ENCODE measurements at regions not wholly inside any gene's neighbourhood (a gene's known extent, or its start where the extent isn't known, plus 50 kb on each side); places are given as distances from the start of the nearest gene placed in this dataset.

DNA sequence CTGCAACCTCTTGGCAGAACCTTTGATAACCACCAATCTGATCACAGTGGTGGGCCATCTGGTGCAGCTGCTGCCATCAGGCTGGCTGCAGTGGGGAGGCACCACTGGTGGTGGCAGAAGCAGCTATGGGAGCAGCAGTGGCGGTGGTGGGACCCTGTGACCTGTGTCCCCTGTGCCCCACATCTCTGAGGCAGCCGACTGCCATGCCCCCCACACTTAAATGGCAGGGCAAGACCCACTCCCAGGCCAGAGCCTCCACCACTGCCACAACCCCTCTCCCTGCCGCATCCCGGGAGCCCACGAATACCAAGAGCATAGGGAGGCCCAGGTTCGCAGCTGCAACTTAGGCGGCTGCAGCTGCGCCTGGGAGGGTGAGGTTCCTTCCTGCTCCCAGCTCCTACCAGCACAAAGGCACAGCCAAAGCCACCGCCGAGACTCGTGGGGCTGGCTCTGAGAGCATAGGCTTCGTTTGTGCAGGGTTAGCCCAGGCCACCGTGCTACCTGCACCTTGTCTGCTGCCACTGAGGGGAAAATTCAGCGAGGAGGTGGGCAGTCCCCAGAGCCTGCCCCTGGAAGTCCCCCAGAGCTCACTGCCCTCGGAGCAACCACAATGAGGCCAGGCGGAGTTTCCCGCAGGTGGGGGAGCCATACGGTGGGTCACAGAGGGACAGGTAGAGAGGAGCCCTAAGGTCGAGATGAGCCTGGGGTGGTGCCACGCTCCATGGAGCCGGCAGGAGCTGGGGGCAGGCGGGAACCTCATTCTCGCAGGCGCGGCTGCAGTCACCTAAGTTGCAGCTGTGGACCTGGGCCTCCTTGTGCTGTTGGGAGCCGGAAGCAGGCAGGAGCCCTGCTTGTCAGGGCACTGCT lies 518.7 kb downstream of the RWDD3 start:
- Histone ChIP-seq H2AFZ (ENCODE audit: low read length) (no peak overlapping the region), H3K36me3 (replicated peaks in 1 of 2; ENCODE audit: control insufficient read depth in 1 of 2, insufficient read depth in 2 of 2, low read length in 2 of 2) (no peaks in the 10 kb centered on the region), H3K4me3 (replicated peaks in 1 of 3; ENCODE audit: insufficient read depth in 1 of 3, low read depth in 2 of 3, low read length in 3 of 3) (no peak overlapping the region), H3K79me2 (ENCODE audit: insufficient read depth, low read length) (no peaks in the 10 kb centered on the region), H3K9ac (ENCODE audit: insufficient read depth, low read depth, low read length) (no peak overlapping the region), H3K9me3 (ENCODE audit: low read length) (peaks cover 31% of the 10 kb centered on the region), H3K4me1 (ENCODE audit: insufficient read depth, low read length) (no peaks in the 10 kb centered on the region), H4K20me1 (ENCODE audit: insufficient read depth, low read length) (no peaks in the 10 kb centered on the region), H3K4me2 (ENCODE audit: low read depth, low read length) (no peak overlapping the region), H3K27ac (ENCODE audit: extremely low read length, insufficient read depth, low read length) (no peak overlapping the region), H3K27me3 (ENCODE audit: control insufficient read depth in 1 of 2, insufficient read depth in 2 of 2, low read length in 2 of 2) (no peaks in the 10 kb centered on the region)
- ChIA-PET POLR2A (no interaction called here), CTCF (ENCODE audit: low intra/inter-chr PET ratio, low total read pairs) (no interaction called here)
- intact Hi-C loops (cut with micrococcal nuclease; ENCODE audit: unreplicated experiment), result no loop called here
- no TSS peak for BruUV-seq (replicated peaks)
- no peak for FAIRE-seq
- no peak for ATAC-seq
- no peak for DNase-seq (ENCODE audit: low spot score)
- TF ChIP-seq, protein P1, sequence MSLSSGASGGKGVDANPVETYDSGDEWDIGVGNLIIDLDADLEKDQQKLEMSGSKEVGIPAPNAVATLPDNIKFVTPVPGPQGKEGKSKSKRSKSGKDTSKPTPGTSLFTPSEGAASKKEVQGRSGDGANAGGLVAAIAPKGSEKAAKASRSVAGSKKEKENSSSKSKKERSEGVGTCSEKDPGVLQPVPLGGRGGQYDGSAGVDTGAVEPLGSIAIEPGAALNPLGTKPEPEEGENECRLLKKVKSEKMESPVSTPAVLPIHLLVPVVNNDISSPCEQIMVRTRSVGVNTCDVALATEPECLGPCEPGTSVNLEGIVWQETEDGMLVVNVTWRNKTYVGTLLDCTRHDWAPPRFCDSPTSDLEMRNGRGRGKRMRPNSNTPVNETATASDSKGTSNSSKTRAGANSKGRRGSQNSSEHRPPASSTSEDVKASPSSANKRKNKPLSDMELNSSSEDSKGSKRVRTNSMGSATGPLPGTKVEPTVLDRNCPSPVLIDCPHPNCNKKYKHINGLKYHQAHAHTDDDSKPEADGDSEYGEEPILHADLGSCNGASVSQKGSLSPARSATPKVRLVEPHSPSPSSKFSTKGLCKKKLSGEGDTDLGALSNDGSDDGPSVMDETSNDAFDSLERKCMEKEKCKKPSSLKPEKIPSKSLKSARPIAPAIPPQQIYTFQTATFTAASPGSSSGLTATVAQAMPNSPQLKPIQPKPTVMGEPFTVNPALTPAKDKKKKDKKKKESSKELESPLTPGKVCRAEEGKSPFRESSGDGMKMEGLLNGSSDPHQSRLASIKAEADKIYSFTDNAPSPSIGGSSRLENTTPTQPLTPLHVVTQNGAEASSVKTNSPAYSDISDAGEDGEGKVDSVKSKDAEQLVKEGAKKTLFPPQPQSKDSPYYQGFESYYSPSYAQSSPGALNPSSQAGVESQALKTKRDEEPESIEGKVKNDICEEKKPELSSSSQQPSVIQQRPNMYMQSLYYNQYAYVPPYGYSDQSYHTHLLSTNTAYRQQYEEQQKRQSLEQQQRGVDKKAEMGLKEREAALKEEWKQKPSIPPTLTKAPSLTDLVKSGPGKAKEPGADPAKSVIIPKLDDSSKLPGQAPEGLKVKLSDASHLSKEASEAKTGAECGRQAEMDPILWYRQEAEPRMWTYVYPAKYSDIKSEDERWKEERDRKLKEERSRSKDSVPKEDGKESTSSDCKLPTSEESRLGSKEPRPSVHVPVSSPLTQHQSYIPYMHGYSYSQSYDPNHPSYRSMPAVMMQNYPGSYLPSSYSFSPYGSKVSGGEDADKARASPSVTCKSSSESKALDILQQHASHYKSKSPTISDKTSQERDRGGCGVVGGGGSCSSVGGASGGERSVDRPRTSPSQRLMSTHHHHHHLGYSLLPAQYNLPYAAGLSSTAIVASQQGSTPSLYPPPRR (CRISPR knock-in tag; IDR thresholded peaks at IDR 0.05; ENCODE audit: borderline replicate concordance), result no peak
- TF ChIP-seq, protein P2, sequence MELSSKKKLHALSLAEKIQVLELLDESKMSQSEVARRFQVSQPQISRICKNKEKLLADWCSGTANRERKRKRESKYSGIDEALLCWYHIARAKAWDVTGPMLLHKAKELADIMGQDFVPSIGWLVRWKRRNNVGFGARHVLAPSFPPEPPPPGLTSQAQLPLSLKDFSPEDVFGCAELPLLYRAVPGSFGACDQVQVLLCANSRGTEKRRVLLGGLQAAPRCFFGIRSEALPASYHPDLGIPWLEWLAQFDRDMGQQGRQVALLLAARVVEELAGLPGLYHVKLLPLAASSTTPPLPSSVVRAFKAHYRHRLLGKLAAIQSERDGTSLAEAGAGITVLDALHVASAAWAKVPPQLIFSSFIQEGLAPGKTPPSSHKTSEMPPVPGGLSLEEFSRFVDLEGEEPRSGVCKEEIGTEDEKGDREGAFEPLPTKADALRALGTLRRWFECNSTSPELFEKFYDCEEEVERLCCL (CRISPR knock-in tag; IDR thresholded peaks at IDR 0.05; ENCODE audit: borderline replicate concordance), result no peak
- TF ChIP-seq ZNF547 (CRISPR knock-in tag; IDR thresholded peaks at IDR 0.05) (no peak), ZNF484 (CRISPR knock-in tag; IDR thresholded peaks at IDR 0.05; ENCODE audit: borderline replicate concordance, low read depth) (no peak), ZNF780A (CRISPR knock-in tag; IDR thresholded peaks at IDR 0.05) (no peak), ZNF660 (CRISPR knock-in tag; IDR thresholded peaks at IDR 0.05; ENCODE audit: borderline replicate concordance, low read depth) (no peak), ZNF773 (CRISPR knock-in tag; IDR thresholded peaks at IDR 0.05; ENCODE audit: borderline replicate concordance) (no peak), NPAS2 (CRISPR knock-in tag; IDR thresholded peaks at IDR 0.05; ENCODE audit: borderline replicate concordance) (no peak), XRCC5 (optimal IDR thresholded peaks at IDR 0.05; ENCODE audit: low read length) (no peak)
- TF ChIP-seq, protein P3, sequence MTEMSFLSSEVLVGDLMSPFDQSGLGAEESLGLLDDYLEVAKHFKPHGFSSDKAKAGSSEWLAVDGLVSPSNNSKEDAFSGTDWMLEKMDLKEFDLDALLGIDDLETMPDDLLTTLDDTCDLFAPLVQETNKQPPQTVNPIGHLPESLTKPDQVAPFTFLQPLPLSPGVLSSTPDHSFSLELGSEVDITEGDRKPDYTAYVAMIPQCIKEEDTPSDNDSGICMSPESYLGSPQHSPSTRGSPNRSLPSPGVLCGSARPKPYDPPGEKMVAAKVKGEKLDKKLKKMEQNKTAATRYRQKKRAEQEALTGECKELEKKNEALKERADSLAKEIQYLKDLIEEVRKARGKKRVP (CRISPR knock-in tag; IDR thresholded peaks at IDR 0.05), result no peak
- in situ Hi-C loops (cut with HindIII; ENCODE audit: extremely low pct_ligation_motif_present, low pct_unique_long_range_greater_than_20kb), result loop anchor here (10.0 kb wide), 1 partner anchor 58 kb away; no protein-coding TSS in a partner anchor
- 31% methylated on average over 7 of the region's 26 CpGs for WGBS (ENCODE audit: low lambda C conversion rate)
